ENCODE measurements at regions not wholly inside any gene's neighbourhood (a gene's known extent, or its start where the extent isn't known, plus 50 kb on each side); places are given as distances from the start of the nearest gene placed in this dataset.

DNA sequence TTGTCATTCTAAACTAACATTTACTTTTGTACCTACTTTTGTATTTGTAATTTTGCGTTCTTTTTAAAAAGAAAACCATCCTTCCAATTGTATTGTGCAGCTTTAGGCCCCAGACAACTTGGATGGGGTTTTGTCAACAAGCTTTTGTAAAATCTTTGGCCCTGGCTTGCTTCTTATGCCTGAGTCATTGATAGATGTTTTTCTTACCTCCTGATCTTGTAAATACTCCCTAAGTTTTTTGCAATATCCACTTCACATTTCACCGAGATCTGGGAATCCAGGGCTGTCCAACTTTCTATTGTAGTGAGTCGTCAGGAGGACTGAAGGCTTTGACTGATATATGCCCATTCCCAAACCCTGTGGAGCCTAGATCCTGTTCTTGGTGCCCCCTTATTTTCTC lies 126.9 kb upstream of the GUCY1A1 start:
- H3K4me2 ChIP-seq (ENCODE audit: insufficient read depth, insufficient read length, low read length), result no peak overlapping the region
- H2BK20ac ChIP-seq (ENCODE audit: low read depth, low read length, poor library complexity, severe bottlenecking), result no peak overlapping the region
- H3T11ph ChIP-seq (ENCODE audit: low read length), result no peak overlapping the region
- Mint-ChIP-seq H3K9me3 (no peaks in the 10 kb centered on the region; a peak in 1 of 5 replicates), H3K36me3 (ENCODE audit: insufficient read depth in 1 of 3, low read depth in 3 of 3) (no peaks in the 10 kb centered on the region), H3K27me3 (ENCODE audit: low read depth) (no peaks in the 10 kb centered on the region), H3K27ac (no peak overlapping the region), H3K4me1 (no peaks in the 10 kb centered on the region), H3K4me3 (no peak overlapping the region)
- no peak overlapping the region for H3K4ac ChIP-seq (ENCODE audit: low read depth, low read length)
- H3K9me3 ChIP-seq (ENCODE audit: control insufficient read depth, low read depth, low read length), result no peaks in the 10 kb centered on the region
- no peaks in the 10 kb centered on the region for H3K79me1 ChIP-seq (ENCODE audit: insufficient read depth, low read depth, low read length, poor library complexity, severe bottlenecking)
- WGBS (ENCODE audit: extremely low coverage, insufficient read length, low lambda C conversion rate), result no CpG with 5 or more reads among the region's 3 CpGs
- H3K9ac ChIP-seq (ENCODE audit: extremely low read depth, insufficient read length, low read length), result no peak overlapping the region
- DNase-seq, result no peak
- no peak overlapping the region for H4K5ac ChIP-seq (ENCODE audit: insufficient read length, low read depth, low read length)
- TF ChIP-seq, protein P1, sequence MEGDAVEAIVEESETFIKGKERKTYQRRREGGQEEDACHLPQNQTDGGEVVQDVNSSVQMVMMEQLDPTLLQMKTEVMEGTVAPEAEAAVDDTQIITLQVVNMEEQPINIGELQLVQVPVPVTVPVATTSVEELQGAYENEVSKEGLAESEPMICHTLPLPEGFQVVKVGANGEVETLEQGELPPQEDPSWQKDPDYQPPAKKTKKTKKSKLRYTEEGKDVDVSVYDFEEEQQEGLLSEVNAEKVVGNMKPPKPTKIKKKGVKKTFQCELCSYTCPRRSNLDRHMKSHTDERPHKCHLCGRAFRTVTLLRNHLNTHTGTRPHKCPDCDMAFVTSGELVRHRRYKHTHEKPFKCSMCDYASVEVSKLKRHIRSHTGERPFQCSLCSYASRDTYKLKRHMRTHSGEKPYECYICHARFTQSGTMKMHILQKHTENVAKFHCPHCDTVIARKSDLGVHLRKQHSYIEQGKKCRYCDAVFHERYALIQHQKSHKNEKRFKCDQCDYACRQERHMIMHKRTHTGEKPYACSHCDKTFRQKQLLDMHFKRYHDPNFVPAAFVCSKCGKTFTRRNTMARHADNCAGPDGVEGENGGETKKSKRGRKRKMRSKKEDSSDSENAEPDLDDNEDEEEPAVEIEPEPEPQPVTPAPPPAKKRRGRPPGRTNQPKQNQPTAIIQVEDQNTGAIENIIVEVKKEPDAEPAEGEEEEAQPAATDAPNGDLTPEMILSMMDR (conservative IDR thresholded peaks at IDR 0.05), result no peak
- H4K8ac ChIP-seq (replicated peaks; ENCODE audit: insufficient read length, low read depth, low read length), result no peak overlapping the region
- H2BK5ac ChIP-seq (ENCODE audit: insufficient read length, low read length), result no peak overlapping the region
- no peaks in the 10 kb centered on the region for H3K23me2 ChIP-seq (ENCODE audit: insufficient read length, low read depth, low read length, poor library complexity, severe bottlenecking)
- no peak overlapping the region for H3K14ac ChIP-seq (ENCODE audit: insufficient read depth, low read length)
- H4K91ac ChIP-seq (ENCODE audit: insufficient read length, low read depth, low read length), result no peak overlapping the region
- no peaks in the 10 kb centered on the region for H3K27me3 ChIP-seq (ENCODE audit: insufficient read depth, low read length)
- no peak overlapping the region for H2BK120ac ChIP-seq (ENCODE audit: low read depth, low read length, poor library complexity, severe bottlenecking)
- no peak overlapping the region for H2BK12ac ChIP-seq (ENCODE audit: insufficient read length, low read depth, low read length)
- H3K56ac ChIP-seq (ENCODE audit: insufficient read length, low read depth, low read length), result no peak overlapping the region
- no peak overlapping the region for H2BK15ac ChIP-seq (ENCODE audit: low read depth, low read length)
- no peak overlapping the region for H3K23ac ChIP-seq (ENCODE audit: insufficient read length, low read depth, low read length)
- no peaks in the 10 kb centered on the region for H3K79me2 ChIP-seq (ENCODE audit: insufficient read depth, low read length)
- H3K27ac ChIP-seq (ENCODE audit: insufficient read length, low read depth, low read length), result no peak overlapping the region
- no peak overlapping the region for H2AFZ ChIP-seq (ENCODE audit: low read length)
- no peak overlapping the region for H3K18ac ChIP-seq (ENCODE audit: insufficient read length, low read depth, low read length)
- H3K4me1 ChIP-seq (ENCODE audit: insufficient read depth, low read length), result no peaks in the 10 kb centered on the region
- H4K20me1 ChIP-seq (ENCODE audit: control insufficient read depth, insufficient read depth, insufficient read length), result no peaks in the 10 kb centered on the region
- H2AK5ac ChIP-seq (ENCODE audit: insufficient read length, low read length), result no peak overlapping the region

All from H9 (cell line).